ENCODE measurements at regions not wholly inside any gene's neighbourhood (a gene's known extent, or its start where the extent isn't known, plus 50 kb on each side); places are given as distances from the start of the nearest gene placed in this dataset.

DNA sequence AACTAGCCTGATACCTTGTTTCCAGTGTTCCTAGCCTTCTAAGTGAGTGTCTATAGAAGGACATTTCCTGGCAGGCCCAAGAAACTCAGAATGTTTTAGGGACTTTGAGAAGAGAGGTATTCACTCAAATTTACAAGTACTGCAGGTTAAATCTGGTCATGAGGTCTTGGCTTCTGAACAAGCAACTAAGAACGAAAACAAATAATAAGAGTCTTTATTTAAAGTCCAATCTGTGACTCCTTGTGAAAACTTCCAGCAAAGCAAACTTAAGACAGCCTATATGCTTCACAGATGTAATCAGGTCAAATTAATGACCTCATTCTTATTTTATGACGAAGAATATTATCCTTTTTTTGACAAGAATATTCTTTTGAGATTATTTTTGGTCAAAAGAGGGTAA, 79.4 kb upstream of the PRSS16 start:
- no peak for TF ChIP-seq POLR2AphosphoS5 (IDR thresholded peaks at IDR 0.05; ENCODE audit: low read depth, low read length)
- no peak for TF ChIP-seq TAF1 (IDR thresholded peaks at IDR 0.05; ENCODE audit: borderline replicate concordance, insufficient read depth, low read length)
- TF ChIP-seq, protein P1, sequence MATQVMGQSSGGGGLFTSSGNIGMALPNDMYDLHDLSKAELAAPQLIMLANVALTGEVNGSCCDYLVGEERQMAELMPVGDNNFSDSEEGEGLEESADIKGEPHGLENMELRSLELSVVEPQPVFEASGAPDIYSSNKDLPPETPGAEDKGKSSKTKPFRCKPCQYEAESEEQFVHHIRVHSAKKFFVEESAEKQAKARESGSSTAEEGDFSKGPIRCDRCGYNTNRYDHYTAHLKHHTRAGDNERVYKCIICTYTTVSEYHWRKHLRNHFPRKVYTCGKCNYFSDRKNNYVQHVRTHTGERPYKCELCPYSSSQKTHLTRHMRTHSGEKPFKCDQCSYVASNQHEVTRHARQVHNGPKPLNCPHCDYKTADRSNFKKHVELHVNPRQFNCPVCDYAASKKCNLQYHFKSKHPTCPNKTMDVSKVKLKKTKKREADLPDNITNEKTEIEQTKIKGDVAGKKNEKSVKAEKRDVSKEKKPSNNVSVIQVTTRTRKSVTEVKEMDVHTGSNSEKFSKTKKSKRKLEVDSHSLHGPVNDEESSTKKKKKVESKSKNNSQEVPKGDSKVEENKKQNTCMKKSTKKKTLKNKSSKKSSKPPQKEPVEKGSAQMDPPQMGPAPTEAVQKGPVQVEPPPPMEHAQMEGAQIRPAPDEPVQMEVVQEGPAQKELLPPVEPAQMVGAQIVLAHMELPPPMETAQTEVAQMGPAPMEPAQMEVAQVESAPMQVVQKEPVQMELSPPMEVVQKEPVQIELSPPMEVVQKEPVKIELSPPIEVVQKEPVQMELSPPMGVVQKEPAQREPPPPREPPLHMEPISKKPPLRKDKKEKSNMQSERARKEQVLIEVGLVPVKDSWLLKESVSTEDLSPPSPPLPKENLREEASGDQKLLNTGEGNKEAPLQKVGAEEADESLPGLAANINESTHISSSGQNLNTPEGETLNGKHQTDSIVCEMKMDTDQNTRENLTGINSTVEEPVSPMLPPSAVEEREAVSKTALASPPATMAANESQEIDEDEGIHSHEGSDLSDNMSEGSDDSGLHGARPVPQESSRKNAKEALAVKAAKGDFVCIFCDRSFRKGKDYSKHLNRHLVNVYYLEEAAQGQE (IDR thresholded peaks at IDR 0.05; ENCODE audit: insufficient read depth in 1 of 2, low read depth in 2 of 2, low read length in 2 of 2) = no peak
- TF ChIP-seq SIN3A (IDR thresholded peaks at IDR 0.05; ENCODE audit: borderline replicate concordance, insufficient read depth, low read length) = no peak
- no peak for TF ChIP-seq FOXP2 (optimal IDR thresholded peaks at IDR 0.05; ENCODE audit: borderline replicate concordance, extremely low read depth, extremely low read length, insufficient read depth)
